Spleen (tissue), 7 donors: ENCODE measurements at regions not wholly inside any gene's neighbourhood (a gene's known extent, or its start where the extent isn't known, plus 50 kb on each side); places are given as distances from the start of the nearest gene placed in this dataset.

Source experiments
- CTCF ChIP-seq, 11 experiments: fragments of 200-600 bp in 7 of 11; fragments of 450-650 bp in 4 of 11; sonication (generic) in 4 of 11; IDR thresholded peaks in 8 of 11; conservative IDR thresholded peaks in 3 of 11; 1 replicate in 7 of 11; 2 replicates in 4 of 11; pipeline versions ENCODE4 v1.4.0 to v1.8.0; 2016 to 2021; ENCODE audit warnings: antibody characterized with exemption in 11 of 11, inconsistent platforms in 4 of 11, mild to moderate bottlenecking in 1 of 11
- POLR2A ChIP-seq, 3 donors: fragments of 450-650 bp; IDR thresholded peaks; one replicate each; pipeline ENCODE4 v1.5.1; 2017; ENCODE audit warnings: antibody characterized with exemption in 3 of 3, mild to moderate bottlenecking in 1 of 3
- POLR2AphosphoS5 ChIP-seq, 3 donors: sonication (generic); formaldehyde crosslinking; IDR thresholded peaks; one replicate each; pipeline ENCODE4 v1.5.1; 2017; ENCODE audit warnings: antibody characterized with exemption in 3 of 3
- donor health status: DM: no; HTN: no; CAD: no; lungs with moderate emphysema.
- donor health status: DM: no; HTN: no; CAD: no.
- donor health status: DM: no; HTN: no; CAD: no.

DNA sequence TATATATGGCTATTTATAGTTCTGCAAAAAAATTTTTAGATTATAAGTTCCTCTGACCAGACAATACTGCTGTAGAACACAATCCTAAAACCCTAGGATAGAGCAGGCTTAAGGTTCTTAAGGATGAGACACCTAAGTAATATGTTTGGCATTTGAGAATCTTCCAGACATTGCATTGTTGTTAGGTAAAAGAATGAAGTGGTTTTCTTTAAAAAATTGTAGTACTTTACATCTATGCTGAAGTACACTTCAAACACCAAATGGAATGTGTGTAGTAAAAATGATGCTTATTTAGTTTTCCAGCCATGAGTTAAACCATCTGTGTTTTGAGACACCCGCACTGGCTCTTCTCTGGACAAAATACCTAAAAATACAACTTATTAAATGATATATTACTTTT lies 857.7 kb downstream of the OTOL1 start:
- no peak for TF ChIP-seq POLR2A (IDR thresholded peaks at IDR 0.05)
- no peak for TF ChIP-seq CTCF (IDR thresholded peaks at IDR 0.05 in 8 of 11, conservative IDR thresholded peaks at IDR 0.05 in 3 of 11)
- TF ChIP-seq POLR2AphosphoS5 (IDR thresholded peaks at IDR 0.05) = no peak
